Omental fat pad (tissue), 3 donors: ENCODE measurements at regions not wholly inside any gene's neighbourhood (a gene's known extent, or its start where the extent isn't known, plus 50 kb on each side); places are given as distances from the start of the nearest gene placed in this dataset.

Experiments used
- ATAC-seq: fragments of 150-250 bp; one replicate; pipeline ENCODE4 v1.9.1; 2016; ENCODE audit warnings: mild to moderate bottlenecking, moderate library complexity; ENCODE audit not compliant: low FRiP score
- DNase-seq: peaks from one replicate; pipeline ENCODE4 v3.0.0-alpha.2; 2019; ENCODE audit warnings: low spot score
- CTCF ChIP-seq, 3 donors: fragments of 450-650 bp; IDR thresholded peaks; one replicate each; pipeline ENCODE4 v1.5.1; 2016 to 2017; ENCODE audit warnings: antibody characterized with exemption in 3 of 3, mild to moderate bottlenecking in 3 of 3, moderate library complexity in 2 of 3

- ATAC-seq = no peak
- no peak for DNase-seq
- no peak for TF ChIP-seq CTCF (IDR thresholded peaks at IDR 0.05)
Observed at GRCh38 chr18:22334567-22334966, 83.1 kb downstream of the CTAGE1 start.

GRCh38 chr18:22332590-22332989 lies 85.1 kb downstream of the CTAGE1 start:
- DNase-seq = no peak
- ATAC-seq = no peak

GRCh38 chr18:22330508-22330907 lies 87.2 kb downstream of the CTAGE1 start:
- DNase-seq (no peak), ATAC-seq (no peak)
- TF ChIP-seq CTCF (IDR thresholded peaks at IDR 0.05) = no peak

More at GRCh38 chr18:22332590-22332989, 85.1 kb downstream of the CTAGE1 start:
- no peak for TF ChIP-seq CTCF (IDR thresholded peaks at IDR 0.05)

- no peak for ATAC-seq
- no peak for TF ChIP-seq CTCF (IDR thresholded peaks at IDR 0.05)
- no peak for DNase-seq
Observed at GRCh38 chr18:22325396-22325795, 92.3 kb downstream of the CTAGE1 start.

GRCh38 chr18:22324191-22325131 lies 93.3 kb downstream of the CTAGE1 start:
- no peak for DNase-seq
- TF ChIP-seq CTCF (IDR thresholded peaks at IDR 0.05) = no peak
- peak; percentile 15 for ATAC-seq

GRCh38 chr18:22322243-22322691 lies 95.4 kb downstream of the CTAGE1 start:
- DNase-seq = no peak
- ATAC-seq = peak; percentile 59
- TF ChIP-seq CTCF (IDR thresholded peaks at IDR 0.05) = no peak

- ATAC-seq (no peak), DNase-seq (no peak)
- TF ChIP-seq CTCF (IDR thresholded peaks at IDR 0.05) = no peak
Observed at GRCh38 chr18:22320771-22321170, 96.9 kb downstream of the CTAGE1 start.
